ENCODE measurements at regions not wholly inside any gene's neighbourhood (a gene's known extent, or its start where the extent isn't known, plus 50 kb on each side); places are given as distances from the start of the nearest gene placed in this dataset.
"Not testable (repeated sequence)": the region's sequence is repeated elsewhere in the genome, so short reads cannot be mapped to it uniquely, and the experiment has no call there.

GRCh38 chr3:21013566-21013965, 737.4 kb downstream of the ZNF385D start:
- no peak for DNase-seq

GRCh38 chr3:20999661-21000060, 751.3 kb downstream of the ZNF385D start:
- no peak for DNase-seq

GRCh38 chr3:20997183-20997582, 753.8 kb downstream of the ZNF385D start:
- no peak for DNase-seq

- DNase-seq = no peak
These were observed 760.1 kb downstream of the ZNF385D start for GRCh38 chr3:20990896-20991295.

GRCh38 chr3:20989653-20990052, 761.4 kb downstream of the ZNF385D start:
- DNase-seq = not testable (repeated sequence)

- DNase-seq = no peak
These were observed 766.3 kb downstream of the ZNF385D start for GRCh38 chr3:20984594-20985205.

GRCh38 chr3:20975188-20975651, 775.8 kb downstream of the ZNF385D start:
- DNase-seq = no peak

- no peak for DNase-seq
These were observed 776.6 kb downstream of the ZNF385D start for GRCh38 chr3:20974396-20974795.

GRCh38 chr3:20970807-20971206, 780.2 kb downstream of the ZNF385D start:
- not testable (repeated sequence) for DNase-seq

- not testable (repeated sequence) for DNase-seq
These were observed 781.5 kb upstream of the SGO1 start for GRCh38 chr3:20967485-20967884.

GRCh38 chr3:20958161-20958560, 772.2 kb upstream of the SGO1 start:
- DNase-seq = no peak

- no peak for DNase-seq
These were observed 759.9 kb upstream of the SGO1 start for GRCh38 chr3:20945892-20946291.

GRCh38 chr3:20935791-20936190, 749.8 kb upstream of the SGO1 start:
- no peak for DNase-seq

GRCh38 chr3:20931834-20932233, 745.8 kb upstream of the SGO1 start:
- DNase-seq = no peak

- no peak for DNase-seq
These were observed 744.0 kb upstream of the SGO1 start for GRCh38 chr3:20930034-20930433.

- DNase-seq = no peak
These were observed 738.8 kb upstream of the SGO1 start for GRCh38 chr3:20924646-20925385.

- DNase-seq = not testable (repeated sequence)
These were observed 735.1 kb upstream of the SGO1 start for GRCh38 chr3:20921112-20921511.

GRCh38 chr3:20916951-20917606, 731.1 kb upstream of the SGO1 start:
- no peak for DNase-seq

- DNase-seq = no peak
These were observed 728.3 kb upstream of the SGO1 start for GRCh38 chr3:20914310-20914709.

- no peak for DNase-seq
These were observed 726.4 kb upstream of the SGO1 start for GRCh38 chr3:20912406-20912805.

GRCh38 chr3:20909511-20909910, 723.5 kb upstream of the SGO1 start:
- DNase-seq = no peak

GRCh38 chr3:20905210-20905805, 719.3 kb upstream of the SGO1 start:
- DNase-seq = no peak

- no peak for DNase-seq
These were observed 718.7 kb upstream of the SGO1 start for GRCh38 chr3:20904671-20905070.

- DNase-seq = no peak
These were observed 713.0 kb upstream of the SGO1 start for GRCh38 chr3:20898962-20899361.
